ENCODE measurements at regions not wholly inside any gene's neighbourhood (a gene's known extent, or its start where the extent isn't known, plus 50 kb on each side); places are given as distances from the start of the nearest gene placed in this dataset.

DNA sequence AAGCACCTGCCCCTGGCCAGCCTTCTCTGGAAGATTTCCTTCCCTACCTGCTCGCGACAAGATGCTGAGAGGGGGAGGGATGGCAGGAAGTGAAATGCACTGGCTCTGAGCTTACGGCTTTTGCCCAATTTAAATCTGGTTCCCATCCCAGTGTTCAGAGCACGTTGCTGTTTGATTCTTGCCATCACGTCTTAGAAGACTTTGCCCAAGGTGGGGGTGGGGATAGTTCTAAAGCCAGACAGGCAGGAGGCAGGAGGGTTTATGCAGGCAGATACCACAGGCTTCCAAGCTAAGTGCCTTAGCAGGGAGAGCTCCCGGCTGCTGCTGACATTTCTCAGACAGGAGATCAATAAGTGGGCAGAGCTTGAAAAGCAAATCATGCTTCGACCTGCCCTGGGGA lies 393.9 kb downstream of the MID1IP1 start:
- no peak for TF ChIP-seq EZH2 (IDR thresholded peaks at IDR 0.05; ENCODE audit: borderline replicate concordance, insufficient read depth, low read length, poor library complexity, severe bottlenecking)
- peak; percentile 11 for TF ChIP-seq POLR2AphosphoS5 (IDR thresholded peaks at IDR 0.05)
- TF ChIP-seq RAD21 (conservative IDR thresholded peaks at IDR 0.05) = peak; percentile 31
- no peak for TF ChIP-seq MXI1 (conservative IDR thresholded peaks at IDR 0.05; ENCODE audit: poor library complexity, severe bottlenecking)
- no peak for TF ChIP-seq TAF1 (IDR thresholded peaks at IDR 0.05; ENCODE audit: low read depth)
- TF ChIP-seq EP300 (conservative IDR thresholded peaks at IDR 0.05; ENCODE audit: poor library complexity, severe bottlenecking) = no peak
- TF ChIP-seq, protein P1, sequence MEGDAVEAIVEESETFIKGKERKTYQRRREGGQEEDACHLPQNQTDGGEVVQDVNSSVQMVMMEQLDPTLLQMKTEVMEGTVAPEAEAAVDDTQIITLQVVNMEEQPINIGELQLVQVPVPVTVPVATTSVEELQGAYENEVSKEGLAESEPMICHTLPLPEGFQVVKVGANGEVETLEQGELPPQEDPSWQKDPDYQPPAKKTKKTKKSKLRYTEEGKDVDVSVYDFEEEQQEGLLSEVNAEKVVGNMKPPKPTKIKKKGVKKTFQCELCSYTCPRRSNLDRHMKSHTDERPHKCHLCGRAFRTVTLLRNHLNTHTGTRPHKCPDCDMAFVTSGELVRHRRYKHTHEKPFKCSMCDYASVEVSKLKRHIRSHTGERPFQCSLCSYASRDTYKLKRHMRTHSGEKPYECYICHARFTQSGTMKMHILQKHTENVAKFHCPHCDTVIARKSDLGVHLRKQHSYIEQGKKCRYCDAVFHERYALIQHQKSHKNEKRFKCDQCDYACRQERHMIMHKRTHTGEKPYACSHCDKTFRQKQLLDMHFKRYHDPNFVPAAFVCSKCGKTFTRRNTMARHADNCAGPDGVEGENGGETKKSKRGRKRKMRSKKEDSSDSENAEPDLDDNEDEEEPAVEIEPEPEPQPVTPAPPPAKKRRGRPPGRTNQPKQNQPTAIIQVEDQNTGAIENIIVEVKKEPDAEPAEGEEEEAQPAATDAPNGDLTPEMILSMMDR (IDR thresholded peaks at IDR 0.05; ENCODE audit: poor library complexity, severe bottlenecking) = no peak
- TF ChIP-seq, protein P2, sequence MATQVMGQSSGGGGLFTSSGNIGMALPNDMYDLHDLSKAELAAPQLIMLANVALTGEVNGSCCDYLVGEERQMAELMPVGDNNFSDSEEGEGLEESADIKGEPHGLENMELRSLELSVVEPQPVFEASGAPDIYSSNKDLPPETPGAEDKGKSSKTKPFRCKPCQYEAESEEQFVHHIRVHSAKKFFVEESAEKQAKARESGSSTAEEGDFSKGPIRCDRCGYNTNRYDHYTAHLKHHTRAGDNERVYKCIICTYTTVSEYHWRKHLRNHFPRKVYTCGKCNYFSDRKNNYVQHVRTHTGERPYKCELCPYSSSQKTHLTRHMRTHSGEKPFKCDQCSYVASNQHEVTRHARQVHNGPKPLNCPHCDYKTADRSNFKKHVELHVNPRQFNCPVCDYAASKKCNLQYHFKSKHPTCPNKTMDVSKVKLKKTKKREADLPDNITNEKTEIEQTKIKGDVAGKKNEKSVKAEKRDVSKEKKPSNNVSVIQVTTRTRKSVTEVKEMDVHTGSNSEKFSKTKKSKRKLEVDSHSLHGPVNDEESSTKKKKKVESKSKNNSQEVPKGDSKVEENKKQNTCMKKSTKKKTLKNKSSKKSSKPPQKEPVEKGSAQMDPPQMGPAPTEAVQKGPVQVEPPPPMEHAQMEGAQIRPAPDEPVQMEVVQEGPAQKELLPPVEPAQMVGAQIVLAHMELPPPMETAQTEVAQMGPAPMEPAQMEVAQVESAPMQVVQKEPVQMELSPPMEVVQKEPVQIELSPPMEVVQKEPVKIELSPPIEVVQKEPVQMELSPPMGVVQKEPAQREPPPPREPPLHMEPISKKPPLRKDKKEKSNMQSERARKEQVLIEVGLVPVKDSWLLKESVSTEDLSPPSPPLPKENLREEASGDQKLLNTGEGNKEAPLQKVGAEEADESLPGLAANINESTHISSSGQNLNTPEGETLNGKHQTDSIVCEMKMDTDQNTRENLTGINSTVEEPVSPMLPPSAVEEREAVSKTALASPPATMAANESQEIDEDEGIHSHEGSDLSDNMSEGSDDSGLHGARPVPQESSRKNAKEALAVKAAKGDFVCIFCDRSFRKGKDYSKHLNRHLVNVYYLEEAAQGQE (IDR thresholded peaks at IDR 0.05; ENCODE audit: borderline replicate concordance) = no peak
- TF ChIP-seq SMC3 (conservative IDR thresholded peaks at IDR 0.05; ENCODE audit: poor library complexity) = no peak
- no peaks in the 10 kb centered on the region for H3K27me3 ChIP-seq (ENCODE audit: insufficient read depth, low read depth, low read length)
- no peaks in the 10 kb centered on the region for H4K20me1 ChIP-seq (ENCODE audit: insufficient read depth)
- H3K36me3 ChIP-seq (ENCODE audit: insufficient read depth, low read length) = no peaks in the 10 kb centered on the region
- no peaks in the 10 kb centered on the region for H3K79me2 ChIP-seq (replicated peaks; ENCODE audit: insufficient read depth, low read length)
- no peaks in the 10 kb centered on the region for H3K9me2 ChIP-seq (ENCODE audit: insufficient read depth, low read length)
- peak overlapping the region; percentile 28 for H3K27ac ChIP-seq (ENCODE audit: low read length)
- H2AFZ ChIP-seq (ENCODE audit: low read depth, low read length) = no peak overlapping the region
- H3K9ac ChIP-seq (ENCODE audit: low read length) = peak overlapping the region; percentile 9
- no peaks in the 10 kb centered on the region for H3F3A ChIP-seq (ENCODE audit: insufficient read depth, low read length, poor library complexity, severe bottlenecking)
- H3K9me3 ChIP-seq (ENCODE audit: low read length) = no peaks in the 10 kb centered on the region
- peak overlapping the region; percentile 48 for H3K4me3 ChIP-seq (ENCODE audit: low read length)
- peak overlapping the region; percentile 35 for H3K4me2 ChIP-seq (ENCODE audit: low read length)

DNA sequence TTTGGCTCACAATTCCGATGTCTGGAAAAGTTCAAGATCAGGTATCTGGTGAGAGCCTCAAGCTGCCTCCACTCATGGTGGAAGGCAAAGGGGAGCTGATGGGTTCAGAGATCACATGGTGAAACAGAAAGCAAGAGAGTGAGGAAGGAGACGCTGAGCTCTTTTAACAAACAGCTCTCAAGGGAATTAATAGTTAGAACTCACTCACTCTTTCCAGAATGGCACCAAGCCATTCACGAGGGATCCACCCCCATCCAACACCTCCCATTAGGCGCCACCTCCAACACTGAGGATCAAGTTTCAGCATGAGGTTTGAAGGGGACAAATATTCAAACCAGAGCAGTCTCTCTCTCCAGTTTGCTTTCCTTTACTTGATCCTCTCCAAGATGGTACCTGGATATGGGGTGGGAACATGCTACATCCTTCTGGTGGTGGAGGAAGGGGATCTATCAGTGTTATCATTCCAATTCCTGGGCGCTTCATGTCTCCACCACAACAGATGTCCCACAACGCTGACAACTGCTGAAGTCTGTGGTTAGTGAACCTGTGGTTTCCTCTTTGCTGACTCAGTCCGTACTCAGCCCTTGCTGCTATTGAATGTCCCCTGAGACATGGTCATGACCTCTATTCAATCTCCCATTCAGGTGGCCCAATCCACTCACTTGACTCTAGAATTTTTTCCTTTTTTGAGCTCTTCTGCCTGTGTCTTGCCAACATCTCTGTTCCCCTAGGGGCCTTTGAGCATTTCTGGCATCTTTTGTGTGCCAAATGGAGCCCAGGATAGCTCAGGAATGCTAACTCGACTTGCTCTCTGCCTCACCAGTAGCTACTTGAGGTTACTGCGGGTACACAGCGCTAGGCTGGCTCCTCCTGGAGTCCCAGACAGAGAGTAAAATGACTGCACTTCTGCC lies 395.2 kb downstream of the MID1IP1 start:
- no peaks in the 10 kb centered on the region for H3F3A ChIP-seq (ENCODE audit: insufficient read depth, low read length, poor library complexity, severe bottlenecking)
- no peaks in the 10 kb centered on the region for H4K20me1 ChIP-seq (ENCODE audit: insufficient read depth)
- TF ChIP-seq, protein P2 (IDR thresholded peaks at IDR 0.05; ENCODE audit: borderline replicate concordance) = no peak
- TF ChIP-seq RAD21 (conservative IDR thresholded peaks at IDR 0.05) (no peak), TAF1 (IDR thresholded peaks at IDR 0.05; ENCODE audit: low read depth) (no peak), EP300 (conservative IDR thresholded peaks at IDR 0.05; ENCODE audit: poor library complexity, severe bottlenecking) (no peak), EZH2 (IDR thresholded peaks at IDR 0.05; ENCODE audit: borderline replicate concordance, insufficient read depth, low read length, poor library complexity, severe bottlenecking) (no peak), SMC3 (conservative IDR thresholded peaks at IDR 0.05; ENCODE audit: poor library complexity) (no peak), POLR2AphosphoS5 (IDR thresholded peaks at IDR 0.05) (no peak), MXI1 (conservative IDR thresholded peaks at IDR 0.05; ENCODE audit: poor library complexity, severe bottlenecking) (no peak)
- TF ChIP-seq, protein P1 (IDR thresholded peaks at IDR 0.05; ENCODE audit: poor library complexity, severe bottlenecking) = no peak
- H3K4me2 ChIP-seq (ENCODE audit: low read length) = no peak overlapping the region
- no peaks in the 10 kb centered on the region for H3K27me3 ChIP-seq (ENCODE audit: insufficient read depth, low read depth, low read length)
- H3K9ac ChIP-seq (ENCODE audit: low read length) = no peak overlapping the region
- no peak overlapping the region for H3K27ac ChIP-seq (ENCODE audit: low read length)
- H3K9me2 ChIP-seq (ENCODE audit: insufficient read depth, low read length) = no peaks in the 10 kb centered on the region
- no peaks in the 10 kb centered on the region for H3K36me3 ChIP-seq (ENCODE audit: insufficient read depth, low read length)
- H3K79me2 ChIP-seq (replicated peaks; ENCODE audit: insufficient read depth, low read length) = no peaks in the 10 kb centered on the region
- H3K9me3 ChIP-seq (ENCODE audit: low read length) = no peaks in the 10 kb centered on the region
- H2AFZ ChIP-seq (ENCODE audit: low read depth, low read length) = no peak overlapping the region
- H3K4me3 ChIP-seq (ENCODE audit: low read length) = no peak overlapping the region
